OCI-LY7 (cell line): ENCODE measurements at regions not wholly inside any gene's neighbourhood (a gene's known extent, or its start where the extent isn't known, plus 50 kb on each side); places are given as distances from the start of the nearest gene placed in this dataset.

ENCODE experiments used
- BruUV-seq: library from RNA; stranded (reverse); fragments of 400-500 nt; replicated peaks from 2 replicates; lab custom pipeline; 2021; lab: Mats Ljungman, UMichigan
- CTCF ChIA-PET: fragments of 300-600 bp; sonication (Branson Sonifier 250); formaldehyde crosslinking; loops from one replicate; lab custom pipeline; 2022; ENCODE audit warnings: antibody characterized with exemption; ENCODE audit not compliant: unreplicated experiment; lab: Charles Lee
- POLR2A ChIA-PET: fragments of 300-600 bp; sonication (Branson Sonifier 250); formaldehyde crosslinking; loops from one replicate; lab custom pipeline; 2022; ENCODE audit warnings: antibody characterized with exemption; lab: Charles Lee
- DNase-seq: peaks from one replicate; pipeline ENCODE4 v3.0.0-alpha.2; 2015; ENCODE audit warnings: low spot score
- H2AFZ ChIP-seq: fragments of 200-600 bp; sonication (generic), shearing (Covaris generic); 2 replicates; pipeline ENCODE4 v1.6.1; 2014; ENCODE audit warnings: mild to moderate bottlenecking, antibody characterized with exemption, low read length, moderate library complexity
- H3K27ac ChIP-seq: fragments of 200-600 bp; sonication (generic); 2 replicates; pipeline ENCODE4 v1.5.1; 2014; ENCODE audit warnings: mixed run types, low read depth, mild to moderate bottlenecking, moderate library complexity, low read length, inconsistent platforms; ENCODE audit not compliant: poor library complexity, severe bottlenecking
- H3K36me3 ChIP-seq: fragments of 200-600 bp; sonication (generic); 2 replicates; pipeline ENCODE4 v1.6.1; 2014; ENCODE audit warnings: mild to moderate bottlenecking, antibody characterized with exemption, low read length, moderate library complexity, mixed read lengths; ENCODE audit not compliant: insufficient read depth
- H3K4me1 ChIP-seq: fragments of 200-600 bp; sonication (generic); 2 replicates; pipeline ENCODE4 v1.5.1; 2014; ENCODE audit warnings: mild to moderate bottlenecking, low read length; ENCODE audit not compliant: insufficient read depth, poor library complexity, severe bottlenecking
- H3K4me2 ChIP-seq: fragments of 200-600 bp; sonication (generic); 2 replicates; pipeline ENCODE4 v1.6.1; 2014; ENCODE audit warnings: mild to moderate bottlenecking, low read length
- H3K4me3 ChIP-seq: fragments of 200-600 bp; sonication (generic); 2 replicates; pipeline ENCODE4 v1.5.1; 2014; ENCODE audit warnings: mild to moderate bottlenecking, low read depth, low read length; ENCODE audit not compliant: poor library complexity, severe bottlenecking
- H3K79me2 ChIP-seq: fragments of 200-600 bp; sonication (generic); 2 replicates; pipeline ENCODE4 v1.6.1; 2016; ENCODE audit warnings: low read depth, mild to moderate bottlenecking, low read length, moderate library complexity, mixed read lengths; ENCODE audit not compliant: insufficient read depth
- H3K9me2 ChIP-seq: fragments of 200-600 bp; sonication (generic); 2 replicates; pipeline ENCODE4 v1.6.1; 2016; ENCODE audit warnings: mild to moderate bottlenecking, low read length, mixed read lengths; ENCODE audit not compliant: insufficient read depth
- H3K9me3 ChIP-seq: fragments of 200-600 bp; sonication (generic); 2 replicates; pipeline ENCODE4 v1.6.1; 2014; ENCODE audit warnings: mild to moderate bottlenecking, mixed run types, low read length, mixed read lengths
- H4K20me1 ChIP-seq: fragments of 200-600 bp; sonication (generic); 2 replicates; pipeline ENCODE4 v1.6.1; 2014; ENCODE audit warnings: mild to moderate bottlenecking, antibody characterized with exemption, low read length, moderate library complexity, mixed read lengths; ENCODE audit not compliant: insufficient read depth
- EZH2phosphoT487 ChIP-seq: fragments of 200-600 bp; sonication (generic); IDR thresholded peaks from 2 replicates; pipeline ENCODE4 v1.6.1; 2018; ENCODE audit warnings: low read depth, borderline replicate concordance, mild to moderate bottlenecking, mixed run types, antibody characterized with exemption, low read length, moderate library complexity, mixed read lengths
- intact Hi-C: fragments of 100-400 bp; cut with micrococcal nuclease; formaldehyde crosslinking; loops from one replicate; pipeline ENCODE4 v1.10.0; 2022; ENCODE audit not compliant: unreplicated experiment
- TF ChIP-seq, protein P1 (sequence below): fragments of 200-600 bp; sonication (generic); conservative IDR thresholded peaks from 2 replicates; pipeline ENCODE4 v1.5.1; 2014; ENCODE audit warnings: mild to moderate bottlenecking, antibody characterized with exemption, low read length, moderate library complexity, mixed read lengths

DNA sequence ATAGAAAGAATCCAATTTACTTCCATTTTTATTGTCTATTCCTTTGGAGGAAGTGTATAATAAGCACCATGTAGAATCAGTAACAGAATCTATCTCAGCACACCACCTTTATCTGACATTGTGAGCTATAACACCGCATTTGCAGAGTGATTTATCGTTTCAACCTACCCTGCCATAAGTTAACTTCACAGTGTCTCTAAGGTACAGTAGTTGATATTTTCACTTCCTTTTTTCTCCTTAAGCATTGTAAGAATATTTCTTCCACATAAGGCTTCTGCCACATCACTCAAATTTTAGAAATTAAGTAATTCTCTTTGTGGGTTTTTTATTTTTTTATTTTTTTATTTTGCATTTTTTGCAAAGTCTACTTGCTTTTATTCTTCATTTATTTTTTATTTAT, 107.1 kb downstream of the TMX3 start:
- no peaks in the 10 kb centered on the region for H3K79me2 ChIP-seq
- POLR2A ChIA-PET: no interaction called here
- intact Hi-C loops: no loop called here
- no peak overlapping the region for H3K4me3 ChIP-seq
- TF ChIP-seq EZH2phosphoT487: no peak
- TF ChIP-seq, protein P1, sequence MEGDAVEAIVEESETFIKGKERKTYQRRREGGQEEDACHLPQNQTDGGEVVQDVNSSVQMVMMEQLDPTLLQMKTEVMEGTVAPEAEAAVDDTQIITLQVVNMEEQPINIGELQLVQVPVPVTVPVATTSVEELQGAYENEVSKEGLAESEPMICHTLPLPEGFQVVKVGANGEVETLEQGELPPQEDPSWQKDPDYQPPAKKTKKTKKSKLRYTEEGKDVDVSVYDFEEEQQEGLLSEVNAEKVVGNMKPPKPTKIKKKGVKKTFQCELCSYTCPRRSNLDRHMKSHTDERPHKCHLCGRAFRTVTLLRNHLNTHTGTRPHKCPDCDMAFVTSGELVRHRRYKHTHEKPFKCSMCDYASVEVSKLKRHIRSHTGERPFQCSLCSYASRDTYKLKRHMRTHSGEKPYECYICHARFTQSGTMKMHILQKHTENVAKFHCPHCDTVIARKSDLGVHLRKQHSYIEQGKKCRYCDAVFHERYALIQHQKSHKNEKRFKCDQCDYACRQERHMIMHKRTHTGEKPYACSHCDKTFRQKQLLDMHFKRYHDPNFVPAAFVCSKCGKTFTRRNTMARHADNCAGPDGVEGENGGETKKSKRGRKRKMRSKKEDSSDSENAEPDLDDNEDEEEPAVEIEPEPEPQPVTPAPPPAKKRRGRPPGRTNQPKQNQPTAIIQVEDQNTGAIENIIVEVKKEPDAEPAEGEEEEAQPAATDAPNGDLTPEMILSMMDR: no peak
- DNase-seq: no peak
- CTCF ChIA-PET: no interaction called here
- no TSS peak for BruUV-seq
- no peaks in the 10 kb centered on the region for H3K4me1 ChIP-seq
- H3K27ac ChIP-seq: no peak overlapping the region
- no peak overlapping the region for H2AFZ ChIP-seq
- no peaks in the 10 kb centered on the region for H3K36me3 ChIP-seq
- no peaks in the 10 kb centered on the region for H3K9me3 ChIP-seq
- no peaks in the 10 kb centered on the region for H3K9me2 ChIP-seq
- no peak overlapping the region for H3K4me2 ChIP-seq
- no peaks in the 10 kb centered on the region for H4K20me1 ChIP-seq

DNA sequence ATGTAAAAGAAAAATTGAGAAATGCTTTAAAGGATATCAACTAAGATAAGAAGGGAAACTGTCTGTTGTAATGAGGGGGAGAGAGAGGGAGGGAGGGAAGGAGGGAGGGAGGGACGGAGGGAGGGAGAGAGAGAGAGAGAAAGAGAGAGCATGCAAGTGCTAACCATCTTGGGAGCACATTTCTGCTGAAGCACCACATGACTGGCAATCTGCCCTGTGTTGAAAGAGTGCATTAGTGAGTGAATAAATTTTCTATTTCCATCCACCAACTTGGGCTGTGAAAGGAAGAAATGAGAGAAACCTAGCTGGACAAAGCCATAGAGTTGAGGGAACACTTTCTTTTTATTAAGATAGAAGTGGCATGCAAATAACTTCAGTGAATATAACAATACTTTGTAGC, 110.7 kb downstream of the TMX3 start:
- no peak for DNase-seq
- Histone ChIP-seq H3K4me2 (no peak overlapping the region), H3K4me3 (no peak overlapping the region), H2AFZ (no peak overlapping the region), H3K4me1 (no peaks in the 10 kb centered on the region), H4K20me1 (no peaks in the 10 kb centered on the region), H3K9me2 (no peaks in the 10 kb centered on the region), H3K9me3 (no peaks in the 10 kb centered on the region), H3K36me3 (no peaks in the 10 kb centered on the region), H3K27ac (no peak overlapping the region), H3K79me2 (no peaks in the 10 kb centered on the region)
- intact Hi-C loops: no loop called here
- ChIA-PET POLR2A (no interaction called here), CTCF (no interaction called here)
- BruUV-seq: no TSS peak
- TF ChIP-seq, protein P1: no peak
- no peak for TF ChIP-seq EZH2phosphoT487

DNA sequence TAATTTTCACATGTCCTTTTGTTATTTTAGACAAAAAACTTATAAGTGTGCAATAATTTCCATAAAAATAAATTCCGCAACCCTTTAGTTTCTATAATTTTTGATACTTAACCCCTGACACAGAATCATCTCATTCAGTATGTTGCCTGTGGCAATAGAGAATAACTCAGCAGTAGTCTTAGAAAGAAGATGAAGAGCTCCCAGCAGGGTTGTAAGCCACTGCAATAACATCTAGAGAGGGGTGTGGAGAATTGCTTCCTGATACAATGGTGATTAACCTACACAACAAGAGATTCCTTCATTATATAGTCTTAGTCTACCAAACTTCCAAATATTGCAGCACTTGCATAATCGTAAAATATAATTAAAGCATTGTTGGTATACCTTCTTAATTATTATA, 118.9 kb downstream of the TMX3 start:
- no peaks in the 10 kb centered on the region for H4K20me1 ChIP-seq
- no peak overlapping the region for H3K4me3 ChIP-seq
- no peak overlapping the region for H3K4me2 ChIP-seq
- DNase-seq: no peak
- intact Hi-C loops: no loop called here
- H3K4me1 ChIP-seq: no peaks in the 10 kb centered on the region
- no peaks in the 10 kb centered on the region for H3K36me3 ChIP-seq
- no peaks in the 10 kb centered on the region for H3K9me2 ChIP-seq
- H3K79me2 ChIP-seq: no peaks in the 10 kb centered on the region
- POLR2A ChIA-PET: no interaction called here
- no peak overlapping the region for H2AFZ ChIP-seq
- no peaks in the 10 kb centered on the region for H3K9me3 ChIP-seq
- no peak for TF ChIP-seq EZH2phosphoT487
- TF ChIP-seq, protein P1: no peak
- CTCF ChIA-PET: no interaction called here
- no TSS peak for BruUV-seq
- H3K27ac ChIP-seq: no peak overlapping the region
